DND-41 (cell line): ENCODE measurements at regions not wholly inside any gene's neighbourhood (a gene's known extent, or its start where the extent isn't known, plus 50 kb on each side); places are given as distances from the start of the nearest gene placed in this dataset.

Experiments used
- CTCF ChIP-seq: IDR thresholded peaks from 2 replicates; pipeline ENCODE4 v1.5.1; 2012; ENCODE audit warnings: borderline replicate concordance, low read length, moderate library complexity, mild to moderate bottlenecking; ENCODE audit not compliant: poor library complexity, severe bottlenecking; ENCODE audit errors: extremely low read depth
- EZH2 ChIP-seq: IDR thresholded peaks from 3 replicates; pipeline ENCODE4 v1.6.1; 2012; ENCODE audit warnings: borderline replicate concordance, low read depth, mild to moderate bottlenecking, moderate library complexity, low read length, inconsistent platforms; ENCODE audit not compliant: severe bottlenecking

GRCh38 chr7:79982141-79982770, 152.4 kb upstream of the GNAI1 start:
- TF ChIP-seq EZH2 (no peak), CTCF (no peak)
